Uterus (tissue), 2 donors: ENCODE measurements at regions not wholly inside any gene's neighbourhood (a gene's known extent, or its start where the extent isn't known, plus 50 kb on each side); places are given as distances from the start of the nearest gene placed in this dataset.

ENCODE experiments used
- POLR2A ChIP-seq, 2 donors: fragments of 450-650 bp; IDR thresholded peaks; one replicate each; pipeline ENCODE4 v1.6.1; 2016; ENCODE audit warnings: antibody characterized with exemption in 2 of 2, mild to moderate bottlenecking in 1 of 2, moderate library complexity in 1 of 2
- TF ChIP-seq, protein P1 (sequence below), 4 experiments: fragments of 200-600 bp in 2 of 4; fragments of 450-650 bp in 2 of 4; sonication (generic) in 2 of 4; IDR thresholded peaks; one replicate each; pipeline ENCODE4 v1.5.1; 2016 to 2019; ENCODE audit warnings: antibody characterized with exemption in 4 of 4, mild to moderate bottlenecking in 2 of 4, moderate library complexity in 1 of 4

GRCh38 chr12:46884362-46884761 lies 58.6 kb upstream of the SLC38A4 start:
- TF ChIP-seq, protein P1, sequence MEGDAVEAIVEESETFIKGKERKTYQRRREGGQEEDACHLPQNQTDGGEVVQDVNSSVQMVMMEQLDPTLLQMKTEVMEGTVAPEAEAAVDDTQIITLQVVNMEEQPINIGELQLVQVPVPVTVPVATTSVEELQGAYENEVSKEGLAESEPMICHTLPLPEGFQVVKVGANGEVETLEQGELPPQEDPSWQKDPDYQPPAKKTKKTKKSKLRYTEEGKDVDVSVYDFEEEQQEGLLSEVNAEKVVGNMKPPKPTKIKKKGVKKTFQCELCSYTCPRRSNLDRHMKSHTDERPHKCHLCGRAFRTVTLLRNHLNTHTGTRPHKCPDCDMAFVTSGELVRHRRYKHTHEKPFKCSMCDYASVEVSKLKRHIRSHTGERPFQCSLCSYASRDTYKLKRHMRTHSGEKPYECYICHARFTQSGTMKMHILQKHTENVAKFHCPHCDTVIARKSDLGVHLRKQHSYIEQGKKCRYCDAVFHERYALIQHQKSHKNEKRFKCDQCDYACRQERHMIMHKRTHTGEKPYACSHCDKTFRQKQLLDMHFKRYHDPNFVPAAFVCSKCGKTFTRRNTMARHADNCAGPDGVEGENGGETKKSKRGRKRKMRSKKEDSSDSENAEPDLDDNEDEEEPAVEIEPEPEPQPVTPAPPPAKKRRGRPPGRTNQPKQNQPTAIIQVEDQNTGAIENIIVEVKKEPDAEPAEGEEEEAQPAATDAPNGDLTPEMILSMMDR (IDR thresholded peaks at IDR 0.05), result no peak
- TF ChIP-seq POLR2A (IDR thresholded peaks at IDR 0.05), result no peak
